GM19463 (cell line): ENCODE measurements at regions not wholly inside any gene's neighbourhood (a gene's known extent, or its start where the extent isn't known, plus 50 kb on each side); places are given as distances from the start of the nearest gene placed in this dataset.
A peak's percentile ranks its signal among the peaks of the same experiment; 100 is the strongest.
"Not testable (repeated sequence)": the region's sequence is repeated elsewhere in the genome, so short reads cannot be mapped to it uniquely, and the experiment has no call there.

ENCODE experiments used
- ATAC-seq: cut with Tn5 transposase; IDR thresholded peaks from one replicate; pipeline ENCODE4 v1.9.1; 2021; ENCODE audit warnings: mild to moderate bottlenecking, moderate library complexity; ENCODE audit not compliant: unreplicated experiment

DNA sequence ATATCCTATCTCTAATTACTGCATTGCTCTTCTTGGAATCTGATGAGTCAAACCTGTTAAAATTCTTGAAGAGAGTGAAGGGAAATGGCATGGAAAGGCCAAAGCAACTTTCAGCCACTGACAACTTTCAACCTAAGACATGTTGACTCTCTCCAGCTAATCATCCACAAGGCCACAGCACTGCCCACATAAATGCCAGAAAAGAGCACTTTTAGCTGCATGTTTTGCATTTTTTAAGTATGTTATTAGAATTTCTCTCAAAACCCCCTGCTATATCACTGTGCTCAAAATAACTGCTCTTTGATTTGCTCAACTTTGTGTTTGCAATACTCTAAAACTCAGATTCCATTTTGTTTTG, 352.5 kb downstream of the ADGRL2 start:
- peak; percentile 63 for ATAC-seq

DNA sequence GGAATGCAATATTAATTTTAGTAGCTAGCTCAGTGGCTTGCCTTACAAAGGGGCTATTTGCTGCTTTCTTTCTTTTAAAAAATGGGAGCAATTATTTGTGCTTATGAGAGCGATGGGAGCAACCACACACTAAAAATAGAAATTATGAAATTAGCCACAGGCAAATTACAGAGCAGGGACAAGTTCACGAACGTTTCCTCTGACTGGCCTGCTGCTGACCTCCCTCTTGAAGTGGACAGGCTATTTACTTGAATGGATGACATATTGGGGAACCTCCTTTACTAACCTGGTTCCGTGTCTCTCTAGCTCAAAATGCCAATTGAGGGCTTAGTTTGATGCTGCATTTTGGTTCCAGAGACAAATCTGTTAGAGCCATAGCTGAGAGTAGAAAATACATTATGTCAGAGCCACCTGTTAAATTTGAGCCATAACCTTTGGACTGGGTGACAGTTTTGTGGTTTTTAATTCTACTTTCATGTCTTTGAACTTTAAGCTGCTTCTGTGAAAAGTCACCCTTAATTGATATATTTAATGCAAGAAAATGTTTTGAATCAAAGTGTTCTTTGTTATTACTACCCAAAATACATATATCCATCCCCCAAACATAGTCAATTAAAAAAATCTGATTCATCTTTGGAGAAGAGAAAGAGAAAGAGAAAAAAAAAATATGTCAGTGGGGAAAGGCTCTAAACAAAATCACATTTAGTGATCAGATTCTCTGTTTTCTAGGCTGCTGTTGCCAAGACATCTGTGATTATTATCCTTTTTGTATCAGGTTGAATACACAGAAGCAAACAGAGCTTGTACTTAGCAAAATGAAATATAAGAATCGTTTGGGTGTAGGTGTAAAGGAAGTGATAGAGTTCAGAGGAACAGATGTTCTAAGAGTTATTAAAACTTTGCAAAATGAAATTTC, 351.9 kb downstream of the ADGRL2 start:
- peak; percentile 65 for ATAC-seq

DNA sequence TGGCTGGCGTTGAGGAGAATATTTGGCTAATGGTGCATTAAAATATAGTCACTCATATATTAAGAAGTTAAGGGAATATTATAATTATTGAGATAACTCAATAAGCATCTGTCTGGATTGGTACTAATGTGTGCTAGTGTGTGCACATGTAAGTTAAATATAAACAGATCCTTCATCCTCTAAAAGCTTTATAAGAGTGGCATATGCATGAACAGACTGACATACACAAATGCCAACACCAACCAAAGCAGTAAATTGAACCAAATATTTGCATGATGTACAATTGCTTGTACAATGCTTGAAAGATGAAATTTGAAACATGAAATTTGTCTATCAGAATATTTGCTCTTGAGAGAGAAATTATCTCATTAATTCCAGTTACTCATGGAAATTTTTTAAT, 344.9 kb downstream of the ADGRL2 start:
- ATAC-seq, result no peak

DNA sequence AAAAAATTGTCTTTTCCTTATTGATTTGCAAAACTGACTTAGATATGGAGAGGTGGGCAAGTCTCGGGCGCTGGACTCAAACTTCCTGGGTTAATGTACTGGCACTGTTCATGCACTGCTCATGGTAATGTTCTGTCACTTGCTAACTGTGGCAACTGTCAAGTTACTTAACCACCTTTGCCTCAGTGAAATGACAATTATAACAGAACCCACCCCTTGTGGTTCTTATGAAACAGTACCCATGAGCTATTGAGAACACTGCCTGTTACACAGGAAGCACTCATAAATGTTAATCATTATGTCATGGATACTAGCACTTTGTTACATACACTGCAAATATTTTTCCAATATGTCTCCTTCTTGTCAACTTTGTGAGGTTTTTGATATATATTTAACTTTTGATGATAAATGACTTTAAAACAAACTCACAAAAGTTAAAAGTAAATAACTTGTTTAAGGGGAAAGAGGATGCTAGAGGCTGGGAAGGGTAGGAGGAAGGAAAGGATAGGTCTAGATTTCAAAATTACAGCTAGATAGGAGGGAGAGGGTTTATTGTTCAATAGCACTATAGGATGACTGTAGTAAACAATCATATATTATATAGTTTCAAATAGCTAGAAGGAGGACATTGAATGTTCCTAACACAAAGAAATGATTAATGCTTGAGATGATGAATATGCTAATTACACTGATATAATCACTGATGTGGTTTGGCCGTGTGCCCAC, 342.5 kb downstream of the ADGRL2 start:
- ATAC-seq, result no peak

DNA sequence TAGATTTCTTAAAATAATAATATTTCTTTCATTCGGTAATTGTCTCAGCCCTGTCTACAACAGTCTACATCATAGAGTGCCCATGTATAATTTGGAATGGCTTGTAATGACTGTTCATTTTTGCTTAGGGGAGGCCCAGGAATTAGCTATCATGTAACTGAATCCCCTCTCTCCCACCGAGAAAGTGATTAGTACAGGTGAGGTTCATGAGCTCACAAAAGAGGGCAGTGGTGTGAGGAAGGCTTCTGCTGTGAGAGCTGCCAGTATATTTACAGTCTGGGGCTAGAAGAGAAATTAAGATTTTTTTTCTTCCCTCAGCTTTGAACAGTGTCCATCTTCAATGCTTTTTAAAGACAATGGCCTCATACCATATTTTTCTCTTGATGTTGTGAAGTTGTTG, 340.7 kb downstream of the ADGRL2 start:
- ATAC-seq, result no peak

DNA sequence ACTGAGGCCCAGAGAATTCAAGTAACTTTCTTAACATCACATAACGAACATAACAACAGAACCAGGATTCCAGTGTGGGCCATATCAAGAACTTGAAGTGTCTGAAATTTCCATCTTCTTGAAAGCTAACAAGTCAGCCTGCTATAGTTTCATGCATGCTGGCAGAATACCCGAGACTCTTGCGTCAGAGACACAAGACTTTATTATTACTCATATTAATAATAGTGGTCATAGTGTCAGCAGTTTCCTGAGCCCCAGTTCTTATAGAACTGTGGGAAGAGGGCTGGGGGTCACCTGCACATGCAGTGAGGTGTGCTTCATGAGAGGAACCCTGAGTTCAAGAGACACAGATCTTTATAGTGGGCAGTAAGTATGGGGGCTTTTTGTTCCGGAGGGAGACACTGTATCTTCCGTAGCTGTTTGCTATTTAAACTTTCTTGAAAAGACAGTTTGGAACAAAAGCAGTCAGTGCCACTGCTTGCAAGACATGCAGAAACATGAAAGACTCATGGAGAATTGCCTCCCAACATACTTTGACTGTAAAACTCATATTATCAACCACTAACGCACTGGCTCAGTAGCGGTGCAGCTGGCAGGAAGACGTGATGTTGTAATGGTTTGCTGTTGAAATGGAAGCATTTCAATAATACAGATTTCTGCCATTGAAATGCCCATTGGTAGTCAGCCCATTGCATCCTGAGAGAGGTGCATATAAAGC, 339.2 kb downstream of the ADGRL2 start:
- no peak for ATAC-seq

DNA sequence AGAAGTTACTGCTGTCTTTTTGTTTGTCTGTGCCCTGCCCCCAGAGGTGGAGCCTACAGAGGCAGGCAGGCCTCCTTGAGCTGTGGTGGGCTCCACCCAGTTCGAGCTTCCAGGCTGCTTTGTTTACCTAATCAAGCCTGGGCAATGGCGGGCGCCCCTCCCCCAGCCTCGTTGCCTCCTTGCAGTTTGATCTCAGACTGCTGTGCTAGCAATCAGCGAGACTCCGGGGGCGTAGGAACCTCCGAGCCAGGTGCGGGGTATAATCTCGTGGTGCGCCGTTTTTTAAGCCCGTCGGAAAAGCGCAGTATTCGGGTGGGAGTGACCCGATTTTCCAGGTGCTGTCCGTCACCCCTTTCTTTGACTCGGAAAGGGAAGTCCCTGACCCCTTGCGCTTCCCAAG, 335.6 kb downstream of the ADGRL2 start:
- not testable (repeated sequence) for ATAC-seq

DNA sequence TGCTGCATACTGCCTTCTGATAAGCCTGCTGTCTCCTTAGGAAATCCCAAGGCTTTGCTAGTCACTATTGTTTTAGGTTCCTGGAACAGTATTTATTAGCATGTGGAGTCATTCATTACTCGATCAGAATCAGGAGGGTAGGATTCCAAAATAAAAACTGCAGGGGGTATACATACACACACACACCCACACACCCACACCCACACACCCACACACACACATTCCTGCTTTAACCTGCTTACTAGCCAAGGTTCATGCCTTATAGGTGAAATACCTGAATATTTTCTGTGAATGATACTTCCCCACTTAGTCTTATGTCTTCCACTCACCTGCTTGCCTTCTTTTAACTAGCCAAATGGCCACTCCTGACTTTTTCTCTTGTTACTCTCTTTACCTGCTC, 325.1 kb downstream of the ADGRL2 start:
- ATAC-seq, result no peak

DNA sequence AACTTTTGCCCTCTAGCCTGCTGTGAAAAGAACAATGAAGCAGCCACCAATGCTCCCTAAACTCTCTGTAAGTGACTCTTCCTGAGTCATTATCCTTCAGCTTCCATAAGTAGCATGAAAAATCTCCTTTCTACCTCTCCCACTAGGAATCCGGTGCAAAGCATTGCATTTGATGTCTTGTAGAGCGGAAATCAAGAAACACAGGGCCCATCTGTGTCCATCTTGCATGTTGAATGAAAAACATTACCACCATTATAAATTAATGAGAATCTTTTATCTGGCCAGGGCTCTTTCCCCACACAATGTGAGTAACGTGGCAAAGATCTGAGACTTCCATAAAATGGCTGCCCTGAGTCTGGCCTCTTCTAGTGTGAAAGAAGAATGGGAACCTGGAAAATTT, 324.4 kb downstream of the ADGRL2 start:
- ATAC-seq, result no peak

DNA sequence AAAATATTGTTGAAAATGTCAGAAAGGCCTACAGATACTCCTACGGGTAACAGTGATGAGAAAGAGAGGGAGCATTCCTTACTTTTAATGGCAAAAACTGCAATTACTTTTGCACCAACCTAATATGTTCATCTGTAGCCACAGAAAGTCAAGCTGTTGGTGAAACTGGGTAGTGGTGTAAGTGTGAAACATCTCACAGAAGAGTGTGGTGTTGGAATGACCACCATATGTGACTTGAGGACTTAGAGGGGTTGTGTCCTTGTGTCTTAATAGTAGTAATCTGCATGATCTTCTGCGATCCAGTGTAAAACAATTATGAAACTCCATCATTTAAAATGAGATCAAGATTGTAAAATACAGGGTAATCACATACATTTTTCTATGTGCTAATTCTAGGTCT, 320.7 kb downstream of the ADGRL2 start:
- no peak for ATAC-seq

DNA sequence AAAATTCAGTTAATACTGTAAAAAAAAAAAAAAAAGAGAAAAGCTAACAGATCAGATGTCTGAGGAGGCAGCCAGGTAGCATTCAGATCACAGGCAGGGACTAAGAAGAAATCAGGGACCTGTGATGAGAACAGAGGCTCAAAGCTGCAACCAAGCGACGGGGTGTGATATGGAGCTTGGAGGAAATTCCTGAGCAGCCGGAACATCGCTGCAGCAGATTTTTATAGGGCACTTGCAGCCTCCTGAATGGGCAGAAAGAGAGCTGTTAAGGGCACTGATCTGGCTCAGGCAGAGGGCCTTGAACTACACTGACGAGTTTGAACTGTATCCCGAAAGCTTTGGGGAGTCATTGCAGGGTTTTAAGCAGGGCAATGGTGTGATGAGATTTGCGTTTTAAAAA, 315.4 kb downstream of the ADGRL2 start:
- ATAC-seq, result no peak

DNA sequence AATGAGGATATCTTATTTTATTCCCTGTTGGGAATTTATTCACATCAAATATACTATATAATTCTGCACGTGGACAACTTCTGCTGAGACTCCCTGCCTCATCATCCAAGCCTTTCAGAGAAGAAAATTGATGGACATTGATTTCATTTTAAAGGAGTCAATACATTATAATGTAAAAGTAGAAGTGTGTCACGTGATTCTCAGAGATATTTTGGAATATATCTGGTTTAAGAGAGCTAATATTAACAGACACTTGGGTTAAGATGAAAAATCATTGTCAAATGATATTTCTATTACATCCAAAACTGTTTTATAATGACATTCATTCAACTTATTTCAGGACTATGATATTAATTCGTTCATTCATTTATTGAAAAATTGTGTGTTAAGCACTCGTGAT, 314.2 kb downstream of the ADGRL2 start:
- ATAC-seq, result no peak

DNA sequence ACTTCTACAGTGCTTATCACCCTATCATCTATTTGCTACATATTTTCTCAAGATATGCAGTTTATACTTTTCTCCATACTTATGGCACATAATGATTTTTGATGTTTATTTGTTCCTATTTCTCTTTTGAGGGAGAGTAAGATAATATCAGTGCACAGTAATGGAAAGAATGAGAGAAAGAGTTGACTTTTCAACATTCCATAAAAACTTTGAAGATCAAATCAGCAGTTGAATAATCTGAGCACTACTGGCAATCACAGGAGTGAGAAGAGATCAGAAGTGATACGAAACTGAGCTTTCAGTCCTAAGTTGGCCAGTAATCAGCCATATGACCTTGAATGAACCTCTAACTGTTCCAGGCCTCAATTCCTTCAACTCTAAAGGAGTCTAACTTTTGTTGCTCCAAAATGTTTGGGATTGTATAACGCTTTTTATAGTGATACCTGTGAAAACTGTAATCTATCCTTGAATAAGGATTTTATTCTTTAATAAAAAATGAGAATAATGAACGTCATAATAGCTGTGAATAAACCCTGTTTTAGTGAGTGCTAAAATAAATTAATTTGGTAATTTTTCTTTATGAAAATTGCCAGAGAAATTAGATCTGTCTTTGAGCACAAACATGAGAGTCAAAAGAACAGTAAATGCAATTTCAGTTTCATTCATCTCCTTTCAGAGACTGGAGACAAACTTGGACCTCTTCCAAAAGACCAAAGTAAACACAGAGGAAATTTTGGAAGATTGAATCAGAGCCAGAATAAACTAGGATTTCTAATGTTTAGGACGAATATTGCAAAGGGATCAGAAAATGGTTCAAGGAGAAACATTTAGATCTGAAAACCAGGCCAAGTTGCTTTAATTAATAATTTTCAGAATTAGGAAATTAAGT, 309.9 kb downstream of the ADGRL2 start:
- no peak for ATAC-seq

DNA sequence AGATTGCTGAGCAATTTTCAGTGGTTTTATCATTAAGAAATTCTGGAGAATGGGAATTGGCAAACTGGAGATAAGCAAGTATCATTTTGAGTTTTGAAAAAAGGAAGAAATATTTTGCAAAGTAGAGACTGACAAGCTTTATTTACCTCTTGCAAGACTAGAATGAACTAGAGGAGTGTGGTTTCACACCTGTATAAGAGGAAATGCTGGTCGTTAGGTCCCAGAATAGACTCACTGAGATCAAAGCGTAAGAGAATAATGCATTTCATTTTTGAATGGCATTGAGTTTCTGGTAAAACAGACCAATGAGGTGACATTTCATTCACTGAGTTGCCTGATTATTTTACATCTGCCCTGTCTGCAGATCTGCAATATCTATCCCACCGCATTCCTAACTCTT, 308.1 kb downstream of the ADGRL2 start:
- peak; percentile 77 for ATAC-seq

DNA sequence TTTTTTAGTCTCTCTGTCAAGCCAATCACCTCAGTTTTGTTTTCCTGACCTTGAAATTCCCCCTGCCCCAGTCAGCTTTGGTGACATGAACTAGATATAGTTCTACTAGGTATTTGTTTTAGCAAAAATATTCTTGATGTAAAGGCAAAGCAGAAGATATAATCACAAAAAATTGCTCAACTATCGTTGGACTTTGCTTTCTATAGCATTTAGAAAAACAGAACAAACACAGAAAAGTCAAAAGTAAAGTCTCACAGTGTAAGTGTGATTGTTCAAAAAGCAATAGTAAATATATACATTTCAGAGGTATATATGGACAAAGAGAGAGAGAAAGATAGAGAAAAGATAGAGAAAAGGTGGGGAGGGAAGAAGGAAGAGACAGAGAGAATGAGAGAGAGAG, 305.9 kb downstream of the ADGRL2 start:
- ATAC-seq, result no peak

DNA sequence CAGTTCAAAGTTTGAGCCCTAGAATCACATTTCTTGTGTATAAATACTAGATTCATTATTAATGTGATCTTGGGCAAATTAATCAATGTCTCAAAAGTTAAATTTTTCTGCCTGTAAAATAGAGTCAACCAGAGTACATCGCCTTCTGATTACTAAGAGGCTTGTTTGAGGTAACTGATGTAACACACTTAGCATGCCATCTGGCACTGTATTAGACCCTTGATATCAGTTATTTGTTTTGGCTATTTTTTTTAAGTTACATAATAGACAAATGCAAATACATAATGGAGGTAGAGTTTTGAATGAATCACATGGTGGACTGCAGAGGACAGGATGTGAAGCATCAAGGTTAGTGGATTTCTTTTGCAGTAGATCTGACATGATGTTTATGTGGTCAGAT, 298.4 kb downstream of the ADGRL2 start:
- ATAC-seq, result no peak

DNA sequence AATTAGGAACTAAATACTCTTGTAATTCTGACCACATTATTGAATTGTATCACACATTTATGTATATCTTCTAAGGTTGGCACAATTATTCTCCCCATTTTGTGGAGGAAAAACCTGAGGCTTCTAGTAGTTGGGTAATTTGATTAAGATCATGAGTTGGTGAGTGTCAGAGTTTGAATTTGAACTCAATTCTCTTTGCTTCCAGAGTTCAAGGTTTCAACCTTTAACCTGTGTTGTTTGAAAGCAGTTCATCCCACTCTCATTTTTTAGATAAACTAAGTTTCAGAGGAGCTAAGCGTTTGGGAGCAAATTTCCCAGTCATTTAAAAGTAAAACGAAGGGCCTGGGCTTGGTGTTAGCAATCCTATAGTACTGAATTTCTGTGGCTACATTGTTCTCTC, 293.4 kb downstream of the ADGRL2 start:
- no peak for ATAC-seq

DNA sequence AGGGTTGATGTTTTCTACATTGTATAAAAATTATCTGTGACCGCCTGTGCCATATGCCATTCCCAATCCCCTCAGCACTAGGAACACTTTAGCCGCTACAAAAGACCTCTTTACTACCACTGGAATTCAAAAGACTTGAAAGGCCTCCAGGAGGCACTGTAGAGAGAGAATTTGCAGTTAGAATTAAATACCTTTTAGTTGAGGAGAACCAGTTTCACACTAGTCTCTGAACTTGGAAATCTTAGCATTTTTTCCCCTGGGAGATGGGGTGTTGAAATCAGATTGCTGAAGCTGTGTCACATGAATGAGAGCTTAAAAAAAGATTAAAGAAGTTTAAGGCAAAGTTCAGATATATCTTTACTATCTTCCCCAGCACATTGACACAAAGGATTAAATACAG, 291.0 kb downstream of the ADGRL2 start:
- ATAC-seq, result no peak

DNA sequence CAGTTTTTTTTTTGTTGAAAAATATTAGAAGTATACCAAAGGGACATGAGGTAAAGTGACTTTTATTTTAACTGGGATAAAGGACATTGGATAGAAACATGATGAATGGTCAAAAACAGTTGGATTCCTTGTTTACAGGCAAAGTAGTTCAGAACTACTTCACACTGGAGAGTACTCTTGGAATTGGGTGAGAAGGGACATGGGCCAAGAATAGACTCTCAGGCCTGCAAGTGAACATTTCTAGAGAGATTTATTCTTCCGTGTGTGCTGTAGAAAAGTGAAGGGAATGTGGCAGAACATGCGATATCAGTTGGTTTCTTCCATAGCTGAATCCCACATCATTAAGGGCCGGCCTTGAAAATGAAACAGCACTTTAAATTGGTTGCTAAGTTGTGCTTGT, 290.5 kb downstream of the ADGRL2 start:
- no peak for ATAC-seq

DNA sequence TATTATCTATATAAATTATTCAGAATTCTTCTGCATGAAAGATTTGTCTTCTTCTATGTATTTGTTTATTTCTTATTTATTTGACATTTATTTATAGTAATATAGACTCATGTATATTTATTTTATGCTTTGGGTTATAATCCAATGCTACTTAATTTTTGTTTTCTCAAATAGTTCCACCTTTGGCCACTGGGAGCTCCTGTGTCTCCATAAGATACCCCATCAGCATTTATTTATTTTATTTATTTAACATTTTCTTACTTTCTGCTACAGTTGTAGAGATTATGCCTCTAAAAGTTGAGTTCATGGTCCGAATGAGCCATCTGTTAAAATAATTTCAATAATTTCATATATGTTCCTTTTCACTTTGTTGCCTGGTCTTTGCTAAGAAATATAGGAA, 289.4 kb downstream of the ADGRL2 start:
- ATAC-seq, result no peak

DNA sequence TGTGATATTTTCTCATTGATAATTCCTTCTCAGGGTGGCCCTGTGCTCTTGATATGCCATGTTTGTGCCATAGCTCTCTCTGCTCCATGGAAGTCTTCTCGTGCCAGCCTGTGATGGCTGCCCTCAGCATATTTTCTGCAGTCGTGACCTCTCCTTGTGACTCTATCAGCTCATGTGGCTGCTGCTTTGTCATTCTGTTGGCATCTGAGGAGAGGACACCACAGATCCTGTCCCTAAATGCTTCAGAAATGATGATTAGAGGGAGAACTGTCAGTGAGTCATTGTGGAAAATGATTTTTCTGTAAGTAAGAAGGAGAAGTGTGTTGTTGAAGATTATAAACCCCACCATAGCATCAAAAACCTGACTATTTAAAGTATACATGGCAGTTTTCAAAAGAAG, 286.0 kb downstream of the ADGRL2 start:
- no peak for ATAC-seq
